Adrenal gland (tissue), 5 donors: ENCODE measurements at regions not wholly inside any gene's neighbourhood (a gene's known extent, or its start where the extent isn't known, plus 50 kb on each side); places are given as distances from the start of the nearest gene placed in this dataset.

Experiments used
- CTCF ChIP-seq, 6 experiments: fragments of 450-650 bp in 4 of 6; fragments of 200-600 bp in 2 of 6; sonication (generic) in 1 of 6; IDR thresholded peaks; 1 replicate in 5 of 6; 2 replicates in 1 of 6; pipeline versions ENCODE4 v1.5.1 to v1.8.0; 2016 to 2021; ENCODE audit warnings: antibody characterized with exemption in 6 of 6, mild to moderate bottlenecking in 2 of 6, moderate library complexity in 1 of 6
- POLR2A ChIP-seq, 2 donors: fragments of 450-650 bp; IDR thresholded peaks; one replicate each; pipeline ENCODE4 v1.6.1; 2017; ENCODE audit warnings: antibody characterized with exemption in 2 of 2, mild to moderate bottlenecking in 2 of 2, moderate library complexity in 1 of 2
- donor health status: DM: no; HTN: no; CAD: no.

- TF ChIP-seq CTCF (IDR thresholded peaks at IDR 0.05): no peak
- no peak for TF ChIP-seq POLR2A (IDR thresholded peaks at IDR 0.05)
Observed at GRCh38 chr2:129764376-129765325, 214.8 kb upstream of the RAB6C start.
